Fibroblast of pulmonary artery (primary cell): ENCODE measurements at regions not wholly inside any gene's neighbourhood (a gene's known extent, or its start where the extent isn't known, plus 50 kb on each side); places are given as distances from the start of the nearest gene placed in this dataset.
"Not testable (repeated sequence)": the region's sequence is repeated elsewhere in the genome, so short reads cannot be mapped to it uniquely, and the experiment has no call there.

Source experiments
- DNase-seq: peaks from one replicate; pipeline ENCODE4 v3.0.0-alpha.2; 2010; ENCODE audit warnings: low read depth
- H3K4me3 ChIP-seq: replicated peaks from 2 replicates; pipeline ENCODE4 v1.5.1; 2011; ENCODE audit warnings: low read depth, mild to moderate bottlenecking, control low read depth, low read length, moderate library complexity
- TF ChIP-seq, protein P1 (sequence below): IDR thresholded peaks from 2 replicates; pipeline ENCODE4 v1.5.1; 2011; ENCODE audit warnings: mild to moderate bottlenecking, control low read depth, low read length, inconsistent platforms; ENCODE audit errors: missing control alignments

DNA sequence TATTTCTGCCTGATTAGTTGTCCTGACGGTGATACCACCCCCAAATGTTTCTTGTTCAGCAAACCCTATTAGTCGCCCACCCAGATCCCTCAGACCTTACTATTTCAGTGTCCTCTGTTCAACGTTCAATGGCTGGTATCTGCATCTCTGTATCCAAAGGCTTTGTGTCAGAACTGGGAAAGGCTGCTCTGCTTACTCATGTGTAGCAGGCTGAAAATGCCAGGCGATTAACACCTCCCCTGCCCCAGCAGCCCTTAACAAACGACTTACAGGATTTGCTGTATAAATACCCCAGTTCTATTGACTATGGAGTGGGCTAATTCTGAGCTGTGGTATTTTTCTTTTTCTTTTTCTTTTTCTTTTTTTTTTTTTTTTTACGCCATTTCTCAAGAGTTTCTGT is 415.0 kb downstream of the ZNF674 start:
- H3K4me3 ChIP-seq = no peak overlapping the region
- no peak for DNase-seq
- TF ChIP-seq, protein P1, sequence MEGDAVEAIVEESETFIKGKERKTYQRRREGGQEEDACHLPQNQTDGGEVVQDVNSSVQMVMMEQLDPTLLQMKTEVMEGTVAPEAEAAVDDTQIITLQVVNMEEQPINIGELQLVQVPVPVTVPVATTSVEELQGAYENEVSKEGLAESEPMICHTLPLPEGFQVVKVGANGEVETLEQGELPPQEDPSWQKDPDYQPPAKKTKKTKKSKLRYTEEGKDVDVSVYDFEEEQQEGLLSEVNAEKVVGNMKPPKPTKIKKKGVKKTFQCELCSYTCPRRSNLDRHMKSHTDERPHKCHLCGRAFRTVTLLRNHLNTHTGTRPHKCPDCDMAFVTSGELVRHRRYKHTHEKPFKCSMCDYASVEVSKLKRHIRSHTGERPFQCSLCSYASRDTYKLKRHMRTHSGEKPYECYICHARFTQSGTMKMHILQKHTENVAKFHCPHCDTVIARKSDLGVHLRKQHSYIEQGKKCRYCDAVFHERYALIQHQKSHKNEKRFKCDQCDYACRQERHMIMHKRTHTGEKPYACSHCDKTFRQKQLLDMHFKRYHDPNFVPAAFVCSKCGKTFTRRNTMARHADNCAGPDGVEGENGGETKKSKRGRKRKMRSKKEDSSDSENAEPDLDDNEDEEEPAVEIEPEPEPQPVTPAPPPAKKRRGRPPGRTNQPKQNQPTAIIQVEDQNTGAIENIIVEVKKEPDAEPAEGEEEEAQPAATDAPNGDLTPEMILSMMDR = no peak

DNA sequence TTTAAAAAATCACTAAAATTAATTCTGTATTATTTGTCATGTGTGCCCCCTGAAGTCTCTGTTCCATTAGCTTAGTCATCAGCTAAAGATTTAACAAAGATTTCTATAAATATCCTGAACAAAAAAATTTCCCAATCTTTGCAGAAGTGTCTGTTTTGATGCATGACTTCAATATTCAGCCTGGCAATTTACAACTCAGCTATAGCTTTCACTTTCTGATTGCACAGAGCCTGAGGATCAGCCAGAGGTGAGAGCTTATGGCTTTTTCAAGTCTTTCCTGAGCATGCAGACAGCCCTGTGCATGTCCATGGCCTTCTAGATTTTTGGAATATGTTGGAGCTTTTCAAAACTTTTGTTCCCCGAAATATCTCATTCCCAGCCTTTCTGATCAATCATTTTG is 420.1 kb downstream of the ZNF674 start:
- peak; percentile 2 for DNase-seq
- no peak overlapping the region for H3K4me3 ChIP-seq
- TF ChIP-seq, protein P1 = no peak

DNA sequence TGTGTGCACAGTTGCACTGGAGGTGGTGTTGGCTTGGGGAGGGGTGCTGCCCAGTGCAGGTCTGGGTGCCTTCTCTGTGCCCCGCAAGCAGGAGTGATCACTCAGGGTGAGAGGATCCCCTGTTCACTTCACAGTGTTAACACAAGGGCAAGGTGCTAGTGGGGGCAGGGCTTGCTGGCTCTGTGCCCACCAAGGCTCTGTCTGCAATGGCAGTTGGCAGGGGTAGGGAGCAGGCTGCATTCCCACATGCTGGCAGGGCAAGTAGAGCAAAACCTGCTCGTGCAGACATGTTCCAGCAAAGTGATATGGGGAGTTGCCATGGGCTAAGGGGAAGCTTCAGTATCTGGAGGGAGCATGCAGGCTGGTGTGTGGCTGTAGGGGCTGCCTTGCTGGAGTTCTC is 428.0 kb downstream of the ZNF674 start:
- TF ChIP-seq, protein P1 = no peak
- no peak overlapping the region for H3K4me3 ChIP-seq
- no peak for DNase-seq

DNA sequence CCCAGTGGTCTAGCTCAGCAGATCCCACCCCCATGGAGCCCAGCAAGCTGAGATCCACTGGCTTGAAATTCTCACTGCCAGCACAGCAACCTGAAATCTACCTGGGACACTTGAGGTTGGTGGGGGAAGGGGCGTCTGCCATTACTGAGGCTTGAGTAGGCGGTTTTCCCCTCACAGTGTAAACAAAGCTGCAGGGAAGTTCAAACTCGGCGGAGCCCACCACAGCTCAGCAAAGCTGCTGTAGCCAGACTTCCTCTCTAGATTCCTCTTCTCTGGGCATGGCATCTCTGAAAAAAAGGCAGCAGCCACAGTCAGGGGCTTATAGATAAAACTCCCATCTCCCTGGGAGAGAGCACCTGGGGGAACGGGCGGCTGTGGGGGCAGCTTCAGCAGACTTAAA is 457.9 kb downstream of the ZNF674 start:
- not testable (repeated sequence) for H3K4me3 ChIP-seq, DNase-seq

DNA sequence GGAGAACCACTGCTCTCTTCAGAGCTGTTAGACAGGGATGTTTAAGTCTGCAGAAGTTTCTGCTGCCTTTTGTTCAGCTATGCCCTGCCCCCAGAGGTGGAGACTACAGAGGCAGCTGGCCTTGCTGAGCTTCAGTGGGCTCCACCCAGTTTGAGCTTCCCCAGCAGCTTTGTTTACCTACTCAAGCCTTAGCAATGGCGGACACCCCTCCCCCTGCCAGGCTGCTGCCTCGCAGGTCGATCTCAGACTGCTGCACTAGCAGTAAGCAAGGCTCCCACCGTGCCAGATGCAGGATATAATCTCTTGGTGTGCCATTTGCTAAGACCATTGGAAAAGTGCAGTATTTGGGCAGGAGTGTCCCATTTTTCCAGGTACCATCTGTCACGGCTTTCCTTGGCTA is 465.1 kb downstream of the ZNF674 start:
- not testable (repeated sequence) for H3K4me3 ChIP-seq, DNase-seq

DNA sequence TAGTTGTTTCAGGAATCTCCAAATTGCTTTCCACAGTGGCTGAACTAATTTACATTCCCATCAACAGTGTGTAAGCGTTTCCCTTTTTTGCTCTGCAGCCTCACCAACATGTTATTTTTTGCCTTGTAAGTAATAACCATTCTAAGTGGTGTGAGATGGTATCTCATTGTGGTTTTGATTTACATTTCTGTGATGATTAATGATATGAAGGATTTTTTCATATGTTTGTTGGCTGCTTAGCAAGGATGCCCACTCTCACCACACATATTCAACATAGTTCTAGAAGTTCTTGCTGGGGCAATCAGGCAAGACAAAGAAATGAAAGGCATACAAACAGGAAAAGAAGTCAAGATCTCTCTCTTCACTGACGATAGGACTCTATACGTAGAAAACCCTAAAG is 472.4 kb downstream of the ZNF674 start:
- TF ChIP-seq, protein P1 = no peak
- no peak overlapping the region for H3K4me3 ChIP-seq
- DNase-seq = no peak

DNA sequence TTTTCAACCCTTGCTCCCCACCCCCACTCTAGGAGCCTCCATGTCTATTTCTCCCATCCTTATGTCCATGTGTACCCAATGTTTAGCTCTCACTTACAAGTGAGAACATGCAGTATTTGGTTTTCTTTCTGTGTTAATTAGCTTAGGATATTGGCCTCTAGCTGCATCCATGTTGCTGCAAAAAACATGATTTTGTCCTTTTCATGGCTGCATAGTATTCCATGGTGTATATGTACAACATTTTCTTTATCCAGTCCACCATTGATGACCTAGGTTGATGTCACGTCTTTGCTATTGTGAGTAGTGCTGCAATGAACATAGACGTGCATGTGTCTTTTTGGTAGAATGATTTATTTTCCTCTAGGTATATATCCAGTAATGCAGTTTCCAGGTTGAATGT is 472.8 kb downstream of the ZNF674 start:
- TF ChIP-seq, protein P1 = no peak
- DNase-seq = no peak
- no peak overlapping the region for H3K4me3 ChIP-seq

DNA sequence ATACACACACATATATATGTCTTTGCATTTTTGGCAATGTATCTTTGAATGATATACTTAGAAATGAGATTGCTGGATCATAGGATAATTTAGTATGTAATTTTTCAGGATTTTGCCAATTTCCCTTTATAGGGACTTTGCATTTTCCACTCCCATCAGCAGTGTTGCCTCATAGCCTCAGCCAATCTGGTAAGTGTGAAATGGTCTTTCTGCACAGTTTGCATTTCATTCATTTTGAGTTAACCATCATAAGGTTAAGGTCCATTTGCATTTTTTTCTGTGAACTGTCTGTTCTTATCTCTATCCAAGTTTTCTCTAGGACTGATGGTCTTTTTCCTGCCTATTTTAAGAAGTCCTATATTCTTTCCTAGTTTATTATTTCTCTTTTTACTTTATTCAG is 474.8 kb downstream of the ZNF674 start:
- H3K4me3 ChIP-seq = no peak overlapping the region
- TF ChIP-seq, protein P1 = no peak
- DNase-seq = no peak
